ENCODE measurements at regions not wholly inside any gene's neighbourhood (a gene's known extent, or its start where the extent isn't known, plus 50 kb on each side); places are given as distances from the start of the nearest gene placed in this dataset.

DNA sequence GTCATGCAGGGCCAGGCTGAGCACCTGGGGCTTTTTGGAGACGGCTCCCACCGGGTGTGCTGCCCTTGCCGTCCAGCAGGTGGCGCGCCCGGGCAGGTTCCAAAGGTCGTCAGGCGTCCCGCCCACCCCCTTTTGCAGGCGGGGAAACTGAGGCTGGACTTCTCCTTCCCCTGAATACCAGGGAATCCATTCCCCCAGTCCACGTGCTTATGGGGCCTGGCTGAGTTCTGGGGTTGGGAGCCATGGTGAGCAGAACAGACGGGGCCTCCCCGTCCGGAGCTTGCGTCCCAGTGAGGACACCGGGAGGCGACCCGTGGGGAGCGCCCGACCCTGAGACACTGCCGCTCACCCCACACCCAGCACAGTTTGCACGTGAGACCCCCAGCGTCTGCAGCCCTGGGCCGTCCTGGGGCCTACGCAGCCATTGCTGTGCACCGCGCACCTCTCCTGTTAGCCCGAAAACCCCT lies 51.8 kb upstream of the JPH3 start (continued):
- TF ChIP-seq RFX5 (IDR thresholded peaks at IDR 0.05; ENCODE audit: low read depth, low read length): no peak
- TF ChIP-seq RB1 (IDR thresholded peaks at IDR 0.05; ENCODE audit: borderline replicate concordance): no peak
- no peak for TF ChIP-seq CBX5 (IDR thresholded peaks at IDR 0.05; ENCODE audit: low read depth)
- no peak for TF ChIP-seq ZNF622 (IDR thresholded peaks at IDR 0.05)
- TF ChIP-seq YY1 (IDR thresholded peaks at IDR 0.05; ENCODE audit: low read depth, low read length): 0 out of 2 replicates have a peak, but pooled peaks have one; percentile 24
- no peak for TF ChIP-seq BACH1 (IDR thresholded peaks at IDR 0.05; ENCODE audit: borderline replicate concordance)
- no peak for TF ChIP-seq IKZF1 (conservative IDR thresholded peaks at IDR 0.05)
- TF ChIP-seq, protein P1, sequence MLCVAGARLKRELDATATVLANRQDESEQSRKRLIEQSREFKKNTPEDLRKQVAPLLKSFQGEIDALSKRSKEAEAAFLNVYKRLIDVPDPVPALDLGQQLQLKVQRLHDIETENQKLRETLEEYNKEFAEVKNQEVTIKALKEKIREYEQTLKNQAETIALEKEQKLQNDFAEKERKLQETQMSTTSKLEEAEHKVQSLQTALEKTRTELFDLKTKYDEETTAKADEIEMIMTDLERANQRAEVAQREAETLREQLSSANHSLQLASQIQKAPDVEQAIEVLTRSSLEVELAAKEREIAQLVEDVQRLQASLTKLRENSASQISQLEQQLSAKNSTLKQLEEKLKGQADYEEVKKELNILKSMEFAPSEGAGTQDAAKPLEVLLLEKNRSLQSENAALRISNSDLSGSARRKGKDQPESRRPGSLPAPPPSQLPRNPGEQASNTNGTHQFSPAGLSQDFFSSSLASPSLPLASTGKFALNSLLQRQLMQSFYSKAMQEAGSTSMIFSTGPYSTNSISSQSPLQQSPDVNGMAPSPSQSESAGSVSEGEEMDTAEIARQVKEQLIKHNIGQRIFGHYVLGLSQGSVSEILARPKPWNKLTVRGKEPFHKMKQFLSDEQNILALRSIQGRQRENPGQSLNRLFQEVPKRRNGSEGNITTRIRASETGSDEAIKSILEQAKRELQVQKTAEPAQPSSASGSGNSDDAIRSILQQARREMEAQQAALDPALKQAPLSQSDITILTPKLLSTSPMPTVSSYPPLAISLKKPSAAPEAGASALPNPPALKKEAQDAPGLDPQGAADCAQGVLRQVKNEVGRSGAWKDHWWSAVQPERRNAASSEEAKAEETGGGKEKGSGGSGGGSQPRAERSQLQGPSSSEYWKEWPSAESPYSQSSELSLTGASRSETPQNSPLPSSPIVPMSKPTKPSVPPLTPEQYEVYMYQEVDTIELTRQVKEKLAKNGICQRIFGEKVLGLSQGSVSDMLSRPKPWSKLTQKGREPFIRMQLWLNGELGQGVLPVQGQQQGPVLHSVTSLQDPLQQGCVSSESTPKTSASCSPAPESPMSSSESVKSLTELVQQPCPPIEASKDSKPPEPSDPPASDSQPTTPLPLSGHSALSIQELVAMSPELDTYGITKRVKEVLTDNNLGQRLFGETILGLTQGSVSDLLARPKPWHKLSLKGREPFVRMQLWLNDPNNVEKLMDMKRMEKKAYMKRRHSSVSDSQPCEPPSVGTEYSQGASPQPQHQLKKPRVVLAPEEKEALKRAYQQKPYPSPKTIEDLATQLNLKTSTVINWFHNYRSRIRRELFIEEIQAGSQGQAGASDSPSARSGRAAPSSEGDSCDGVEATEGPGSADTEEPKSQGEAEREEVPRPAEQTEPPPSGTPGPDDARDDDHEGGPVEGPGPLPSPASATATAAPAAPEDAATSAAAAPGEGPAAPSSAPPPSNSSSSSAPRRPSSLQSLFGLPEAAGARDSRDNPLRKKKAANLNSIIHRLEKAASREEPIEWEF (IDR thresholded peaks at IDR 0.05; ENCODE audit: insufficient replicate concordance, low read depth, low read length): no peak
- no peak for TF ChIP-seq SIN3A (IDR thresholded peaks at IDR 0.05; ENCODE audit: low read depth, low read length)
- TF ChIP-seq EZH2 (IDR thresholded peaks at IDR 0.05; ENCODE audit: borderline replicate concordance, control insufficient read depth, low read depth, low read length): no peak
- TF ChIP-seq ZNF384 (IDR thresholded peaks at IDR 0.05; ENCODE audit: borderline replicate concordance, low read depth, low read length): no peak
- no peak for TF ChIP-seq CHD2 (IDR thresholded peaks at IDR 0.05; ENCODE audit: borderline replicate concordance, low read depth, low read length)
- TF ChIP-seq POLR2AphosphoS5 (IDR thresholded peaks at IDR 0.05; ENCODE audit: low read length): no peak
- TF ChIP-seq, protein P2, sequence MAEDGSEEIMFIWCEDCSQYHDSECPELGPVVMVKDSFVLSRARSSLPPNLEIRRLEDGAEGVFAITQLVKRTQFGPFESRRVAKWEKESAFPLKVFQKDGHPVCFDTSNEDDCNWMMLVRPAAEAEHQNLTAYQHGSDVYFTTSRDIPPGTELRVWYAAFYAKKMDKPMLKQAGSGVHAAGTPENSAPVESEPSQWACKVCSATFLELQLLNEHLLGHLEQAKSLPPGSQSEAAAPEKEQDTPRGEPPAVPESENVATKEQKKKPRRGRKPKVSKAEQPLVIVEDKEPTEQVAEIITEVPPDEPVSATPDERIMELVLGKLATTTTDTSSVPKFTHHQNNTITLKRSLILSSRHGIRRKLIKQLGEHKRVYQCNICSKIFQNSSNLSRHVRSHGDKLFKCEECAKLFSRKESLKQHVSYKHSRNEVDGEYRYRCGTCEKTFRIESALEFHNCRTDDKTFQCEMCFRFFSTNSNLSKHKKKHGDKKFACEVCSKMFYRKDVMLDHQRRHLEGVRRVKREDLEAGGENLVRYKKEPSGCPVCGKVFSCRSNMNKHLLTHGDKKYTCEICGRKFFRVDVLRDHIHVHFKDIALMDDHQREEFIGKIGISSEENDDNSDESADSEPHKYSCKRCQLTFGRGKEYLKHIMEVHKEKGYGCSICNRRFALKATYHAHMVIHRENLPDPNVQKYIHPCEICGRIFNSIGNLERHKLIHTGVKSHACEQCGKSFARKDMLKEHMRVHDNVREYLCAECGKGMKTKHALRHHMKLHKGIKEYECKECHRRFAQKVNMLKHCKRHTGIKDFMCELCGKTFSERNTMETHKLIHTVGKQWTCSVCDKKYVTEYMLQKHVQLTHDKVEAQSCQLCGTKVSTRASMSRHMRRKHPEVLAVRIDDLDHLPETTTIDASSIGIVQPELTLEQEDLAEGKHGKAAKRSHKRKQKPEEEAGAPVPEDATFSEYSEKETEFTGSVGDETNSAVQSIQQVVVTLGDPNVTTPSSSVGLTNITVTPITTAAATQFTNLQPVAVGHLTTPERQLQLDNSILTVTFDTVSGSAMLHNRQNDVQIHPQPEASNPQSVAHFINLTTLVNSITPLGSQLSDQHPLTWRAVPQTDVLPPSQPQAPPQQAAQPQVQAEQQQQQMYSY (CRISPR knock-in tag; IDR thresholded peaks at IDR 0.05): no peak
- TF ChIP-seq TBL1XR1 (IDR thresholded peaks at IDR 0.05; ENCODE audit: low read depth, low read length): no peak
- TF ChIP-seq, protein P3, sequence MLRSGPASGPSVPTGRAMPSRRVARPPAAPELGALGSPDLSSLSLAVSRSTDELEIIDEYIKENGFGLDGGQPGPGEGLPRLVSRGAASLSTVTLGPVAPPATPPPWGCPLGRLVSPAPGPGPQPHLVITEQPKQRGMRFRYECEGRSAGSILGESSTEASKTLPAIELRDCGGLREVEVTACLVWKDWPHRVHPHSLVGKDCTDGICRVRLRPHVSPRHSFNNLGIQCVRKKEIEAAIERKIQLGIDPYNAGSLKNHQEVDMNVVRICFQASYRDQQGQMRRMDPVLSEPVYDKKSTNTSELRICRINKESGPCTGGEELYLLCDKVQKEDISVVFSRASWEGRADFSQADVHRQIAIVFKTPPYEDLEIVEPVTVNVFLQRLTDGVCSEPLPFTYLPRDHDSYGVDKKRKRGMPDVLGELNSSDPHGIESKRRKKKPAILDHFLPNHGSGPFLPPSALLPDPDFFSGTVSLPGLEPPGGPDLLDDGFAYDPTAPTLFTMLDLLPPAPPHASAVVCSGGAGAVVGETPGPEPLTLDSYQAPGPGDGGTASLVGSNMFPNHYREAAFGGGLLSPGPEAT (IDR thresholded peaks at IDR 0.05; ENCODE audit: low read depth): no peak
- TF ChIP-seq HDGF (IDR thresholded peaks at IDR 0.05): no peak
- no peak for TF ChIP-seq KDM1A (IDR thresholded peaks at IDR 0.05; ENCODE audit: borderline replicate concordance)
- TF ChIP-seq HDAC2 (IDR thresholded peaks at IDR 0.05): no peak
- no peak for TF ChIP-seq TCF3 (IDR thresholded peaks at IDR 0.05; ENCODE audit: borderline replicate concordance, insufficient read depth, low read depth, low read length)
